Vagina (tissue), 2 donors: ENCODE measurements at regions not wholly inside any gene's neighbourhood (a gene's known extent, or its start where the extent isn't known, plus 50 kb on each side); places are given as distances from the start of the nearest gene placed in this dataset.

Experiments used
- POLR2A ChIP-seq, 2 donors: fragments of 450-650 bp; IDR thresholded peaks; one replicate each; pipeline ENCODE4 v1.6.1; 2017; ENCODE audit warnings: antibody characterized with exemption in 2 of 2, mild to moderate bottlenecking in 2 of 2, moderate library complexity in 2 of 2
- POLR2AphosphoS5 ChIP-seq, 2 donors: sonication (generic); formaldehyde crosslinking; IDR thresholded peaks; one replicate each; pipeline ENCODE4 v1.9.0; 2017; ENCODE audit warnings: antibody characterized with exemption in 2 of 2, mild to moderate bottlenecking in 2 of 2, low read depth in 1 of 2; ENCODE audit not compliant: insufficient read depth in 1 of 2
- TF ChIP-seq, protein P1 (sequence below), 3 experiments: fragments of 450-650 bp in 2 of 3; fragments of 200-600 bp in 1 of 3; sonication (generic) in 1 of 3; IDR thresholded peaks; one replicate each; pipeline ENCODE4 v1.5.1; 2017 to 2019; ENCODE audit warnings: antibody characterized with exemption in 3 of 3, mild to moderate bottlenecking in 2 of 3, moderate library complexity in 2 of 3

GRCh38 chr18:28984731-28985130, 807.8 kb upstream of the CDH2 start:
- TF ChIP-seq POLR2A (IDR thresholded peaks at IDR 0.05) (no peak), POLR2AphosphoS5 (IDR thresholded peaks at IDR 0.05; ENCODE audit: insufficient read depth in 1 of 2, low read depth in 1 of 2) (no peak)
- TF ChIP-seq, protein P1, sequence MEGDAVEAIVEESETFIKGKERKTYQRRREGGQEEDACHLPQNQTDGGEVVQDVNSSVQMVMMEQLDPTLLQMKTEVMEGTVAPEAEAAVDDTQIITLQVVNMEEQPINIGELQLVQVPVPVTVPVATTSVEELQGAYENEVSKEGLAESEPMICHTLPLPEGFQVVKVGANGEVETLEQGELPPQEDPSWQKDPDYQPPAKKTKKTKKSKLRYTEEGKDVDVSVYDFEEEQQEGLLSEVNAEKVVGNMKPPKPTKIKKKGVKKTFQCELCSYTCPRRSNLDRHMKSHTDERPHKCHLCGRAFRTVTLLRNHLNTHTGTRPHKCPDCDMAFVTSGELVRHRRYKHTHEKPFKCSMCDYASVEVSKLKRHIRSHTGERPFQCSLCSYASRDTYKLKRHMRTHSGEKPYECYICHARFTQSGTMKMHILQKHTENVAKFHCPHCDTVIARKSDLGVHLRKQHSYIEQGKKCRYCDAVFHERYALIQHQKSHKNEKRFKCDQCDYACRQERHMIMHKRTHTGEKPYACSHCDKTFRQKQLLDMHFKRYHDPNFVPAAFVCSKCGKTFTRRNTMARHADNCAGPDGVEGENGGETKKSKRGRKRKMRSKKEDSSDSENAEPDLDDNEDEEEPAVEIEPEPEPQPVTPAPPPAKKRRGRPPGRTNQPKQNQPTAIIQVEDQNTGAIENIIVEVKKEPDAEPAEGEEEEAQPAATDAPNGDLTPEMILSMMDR (IDR thresholded peaks at IDR 0.05) = no peak
